Astrocyte of the cerebellum (primary cell): ENCODE measurements at regions not wholly inside any gene's neighbourhood (a gene's known extent, or its start where the extent isn't known, plus 50 kb on each side); places are given as distances from the start of the nearest gene placed in this dataset.

Experiments used
- DNase-seq: peaks from one replicate; pipeline ENCODE4 v3.0.0-alpha.2; 2011; ENCODE audit warnings: low read depth
- H3K4me3 ChIP-seq: 2 replicates; pipeline ENCODE4 v1.5.1; 2011; ENCODE audit warnings: mild to moderate bottlenecking, low read depth, low read length, moderate library complexity
- in situ Hi-C: cut with HindIII; loops from 2 replicates; pipeline ENCODE4 v1.10.0; 2017; ENCODE audit warnings: low sequenced_read_pairs
- TF ChIP-seq, protein P1 (sequence below): IDR thresholded peaks from 2 replicates; pipeline ENCODE4 v1.5.1; 2012; ENCODE audit warnings: low read length, low read depth, moderate library complexity, mild to moderate bottlenecking; ENCODE audit errors: missing control alignments

- in situ Hi-C loops: no loop called here
- no peak for DNase-seq
- no peak overlapping the region for H3K4me3 ChIP-seq
- TF ChIP-seq, protein P1, sequence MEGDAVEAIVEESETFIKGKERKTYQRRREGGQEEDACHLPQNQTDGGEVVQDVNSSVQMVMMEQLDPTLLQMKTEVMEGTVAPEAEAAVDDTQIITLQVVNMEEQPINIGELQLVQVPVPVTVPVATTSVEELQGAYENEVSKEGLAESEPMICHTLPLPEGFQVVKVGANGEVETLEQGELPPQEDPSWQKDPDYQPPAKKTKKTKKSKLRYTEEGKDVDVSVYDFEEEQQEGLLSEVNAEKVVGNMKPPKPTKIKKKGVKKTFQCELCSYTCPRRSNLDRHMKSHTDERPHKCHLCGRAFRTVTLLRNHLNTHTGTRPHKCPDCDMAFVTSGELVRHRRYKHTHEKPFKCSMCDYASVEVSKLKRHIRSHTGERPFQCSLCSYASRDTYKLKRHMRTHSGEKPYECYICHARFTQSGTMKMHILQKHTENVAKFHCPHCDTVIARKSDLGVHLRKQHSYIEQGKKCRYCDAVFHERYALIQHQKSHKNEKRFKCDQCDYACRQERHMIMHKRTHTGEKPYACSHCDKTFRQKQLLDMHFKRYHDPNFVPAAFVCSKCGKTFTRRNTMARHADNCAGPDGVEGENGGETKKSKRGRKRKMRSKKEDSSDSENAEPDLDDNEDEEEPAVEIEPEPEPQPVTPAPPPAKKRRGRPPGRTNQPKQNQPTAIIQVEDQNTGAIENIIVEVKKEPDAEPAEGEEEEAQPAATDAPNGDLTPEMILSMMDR: no peak
Observed at GRCh38 chr3:103600844-103601243, 1166.0 kb downstream of the ZPLD1 start.

DNA sequence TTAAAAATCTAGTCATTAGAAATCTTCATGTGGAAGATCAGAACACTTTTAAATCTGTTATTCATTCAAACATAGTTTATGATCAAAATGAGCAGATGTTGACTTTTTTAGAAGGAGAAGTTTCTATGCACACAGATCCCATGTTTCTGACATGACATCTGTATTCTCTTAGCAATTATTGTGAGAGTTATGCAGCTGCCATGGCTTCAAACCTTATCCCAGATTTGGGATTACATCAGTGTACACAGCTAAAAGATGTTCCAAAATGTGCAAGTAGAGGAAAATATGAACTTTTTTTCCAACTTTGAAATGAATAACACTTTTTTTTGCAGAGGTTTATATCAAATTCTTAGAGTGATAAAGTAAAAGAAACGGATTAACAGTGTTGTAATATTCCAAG lies 1166.9 kb downstream of the ZPLD1 start:
- H3K4me3 ChIP-seq: no peak overlapping the region
- TF ChIP-seq, protein P1: no peak
- DNase-seq: no peak
- in situ Hi-C loops: no loop called here

GRCh38 chr3:103609472-103609871 lies 1174.7 kb downstream of the ZPLD1 start:
- no peak for DNase-seq
- in situ Hi-C loops: no loop called here

DNA sequence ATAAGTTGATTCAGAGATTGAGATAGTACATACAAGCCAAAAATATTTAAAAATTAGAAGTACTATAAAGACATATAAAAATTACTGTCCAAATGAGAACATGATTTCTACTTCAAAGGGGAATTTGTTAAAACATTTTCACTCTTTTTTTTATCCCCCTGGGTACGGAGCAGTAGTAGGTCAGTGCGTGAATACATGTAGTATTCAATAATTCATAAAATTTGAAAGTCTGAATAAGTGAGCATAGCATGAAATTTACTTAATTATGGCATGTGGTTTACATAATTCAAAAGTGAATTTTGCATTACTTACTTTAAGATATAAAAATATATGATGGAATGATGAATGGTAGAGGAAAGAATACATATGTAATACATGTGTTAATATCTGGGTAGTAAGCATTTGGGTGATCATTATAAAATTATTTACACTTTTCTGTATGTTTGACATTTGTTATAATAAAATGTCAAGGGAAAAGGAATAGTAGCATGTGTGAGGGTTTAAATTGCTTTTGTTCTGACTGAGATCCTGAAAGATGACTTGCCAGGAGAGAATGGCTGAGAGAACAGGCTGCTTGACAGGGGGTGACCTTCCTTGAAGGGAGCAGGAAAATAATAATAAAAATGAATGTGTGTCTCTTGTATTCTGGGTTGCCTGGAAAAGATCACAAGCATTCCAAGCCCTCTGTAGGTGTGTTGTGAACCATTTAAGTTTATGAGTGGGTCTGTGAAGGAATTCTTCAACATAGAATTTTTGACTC lies 1178.8 kb downstream of the ZPLD1 start:
- TF ChIP-seq, protein P1: no peak
- no peak overlapping the region for H3K4me3 ChIP-seq
- DNase-seq: no peak
- in situ Hi-C loops: no loop called here

More at GRCh38 chr3:103609472-103609871, 1174.7 kb downstream of the ZPLD1 start:
- no peak overlapping the region for H3K4me3 ChIP-seq
- TF ChIP-seq, protein P1: no peak

DNA sequence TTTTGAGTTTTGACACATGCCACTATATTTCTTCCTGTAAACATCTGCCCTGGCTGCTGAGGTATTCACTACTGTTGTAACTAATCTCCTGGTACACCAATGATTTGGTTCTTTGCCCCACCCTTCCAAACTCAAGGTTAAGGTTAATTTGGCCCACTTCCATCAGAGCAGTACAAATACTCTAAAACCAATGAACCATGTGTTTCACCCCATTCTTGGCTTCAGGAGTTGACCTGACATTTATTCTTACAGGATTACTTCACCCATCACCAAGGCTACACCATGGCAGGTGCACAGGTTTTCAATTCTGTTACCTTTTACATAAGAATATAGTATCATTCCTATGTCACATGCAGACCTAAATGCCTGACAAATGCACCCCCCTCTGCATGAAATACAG lies 1179.9 kb downstream of the ZPLD1 start:
- no peak overlapping the region for H3K4me3 ChIP-seq
- DNase-seq: no peak
- in situ Hi-C loops: no loop called here
- TF ChIP-seq, protein P1: no peak

GRCh38 chr3:103617961-103618360 lies 1183.1 kb downstream of the ZPLD1 start:
- in situ Hi-C loops: no loop called here
- TF ChIP-seq, protein P1: no peak
- no peak for DNase-seq
- H3K4me3 ChIP-seq: no peak overlapping the region
